COLO829 (cell line): ENCODE measurements at regions not wholly inside any gene's neighbourhood (a gene's known extent, or its start where the extent isn't known, plus 50 kb on each side); places are given as distances from the start of the nearest gene placed in this dataset.
"Not testable (repeated sequence)": the region's sequence is repeated elsewhere in the genome, so short reads cannot be mapped to it uniquely, and the experiment has no call there.

Experiments used
- DNase-seq: peaks from one replicate; pipeline ENCODE4 v3.0.0; 2012; ENCODE audit warnings: low spot score

DNA sequence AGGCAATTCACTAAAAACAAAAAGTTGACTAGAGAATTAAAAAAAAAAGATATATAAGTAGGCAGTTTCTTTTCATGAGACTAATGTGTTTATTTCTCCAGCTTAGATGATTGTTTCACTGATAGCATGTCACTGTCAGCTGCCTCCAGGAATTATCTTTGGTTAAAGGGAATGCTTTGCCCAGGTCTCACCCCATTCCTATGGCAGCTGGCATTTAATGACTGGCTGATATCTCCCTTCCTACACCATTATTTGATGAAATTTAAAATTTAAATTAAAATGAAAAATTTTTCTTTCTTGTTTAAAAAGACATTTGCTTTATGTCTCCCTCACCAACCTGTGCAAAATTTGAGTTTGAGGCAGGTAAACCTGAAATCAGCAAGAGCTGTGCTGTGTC, 214.5 kb upstream of the PRSS1 start:
- DNase-seq, result no peak

DNA sequence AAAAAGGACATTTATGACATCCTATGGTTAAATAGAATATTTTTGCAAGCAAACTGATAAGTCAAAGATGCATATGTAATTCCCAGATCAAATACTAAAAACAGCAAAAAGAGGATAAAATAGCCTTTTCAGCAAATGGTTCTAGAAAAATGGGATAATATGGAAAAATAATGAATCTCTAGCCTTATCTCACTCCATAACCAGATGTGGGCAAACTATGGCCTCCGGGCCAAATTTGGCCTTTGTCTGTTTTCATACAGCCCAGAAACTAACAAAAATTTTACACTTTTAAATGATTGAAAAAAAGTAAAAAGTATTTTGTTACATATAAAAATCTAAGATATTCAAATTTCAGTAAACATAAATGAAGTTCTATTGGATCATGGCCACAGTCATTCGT, 215.4 kb upstream of the PRSS1 start:
- no peak for DNase-seq

DNA sequence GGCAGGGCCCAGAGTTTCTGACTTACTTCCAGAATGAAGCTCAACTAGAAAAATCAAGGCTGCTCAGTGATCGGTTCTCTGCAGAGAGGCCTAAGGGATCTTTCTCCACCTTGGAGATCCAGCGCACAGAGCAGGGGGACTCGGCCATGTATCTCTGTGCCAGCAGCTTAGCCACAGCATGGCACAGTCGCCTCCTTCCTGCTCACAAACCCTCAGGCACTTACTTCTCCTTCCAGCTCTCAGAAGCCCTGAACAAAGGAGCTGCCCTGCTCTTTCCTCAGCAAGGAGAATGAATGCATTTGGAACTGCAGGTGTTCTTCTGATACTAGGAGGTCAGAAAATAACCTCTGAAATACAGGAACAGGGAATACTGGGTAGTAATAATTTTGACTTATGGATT, 219.7 kb upstream of the PRSS1 start:
- DNase-seq, result no peak

DNA sequence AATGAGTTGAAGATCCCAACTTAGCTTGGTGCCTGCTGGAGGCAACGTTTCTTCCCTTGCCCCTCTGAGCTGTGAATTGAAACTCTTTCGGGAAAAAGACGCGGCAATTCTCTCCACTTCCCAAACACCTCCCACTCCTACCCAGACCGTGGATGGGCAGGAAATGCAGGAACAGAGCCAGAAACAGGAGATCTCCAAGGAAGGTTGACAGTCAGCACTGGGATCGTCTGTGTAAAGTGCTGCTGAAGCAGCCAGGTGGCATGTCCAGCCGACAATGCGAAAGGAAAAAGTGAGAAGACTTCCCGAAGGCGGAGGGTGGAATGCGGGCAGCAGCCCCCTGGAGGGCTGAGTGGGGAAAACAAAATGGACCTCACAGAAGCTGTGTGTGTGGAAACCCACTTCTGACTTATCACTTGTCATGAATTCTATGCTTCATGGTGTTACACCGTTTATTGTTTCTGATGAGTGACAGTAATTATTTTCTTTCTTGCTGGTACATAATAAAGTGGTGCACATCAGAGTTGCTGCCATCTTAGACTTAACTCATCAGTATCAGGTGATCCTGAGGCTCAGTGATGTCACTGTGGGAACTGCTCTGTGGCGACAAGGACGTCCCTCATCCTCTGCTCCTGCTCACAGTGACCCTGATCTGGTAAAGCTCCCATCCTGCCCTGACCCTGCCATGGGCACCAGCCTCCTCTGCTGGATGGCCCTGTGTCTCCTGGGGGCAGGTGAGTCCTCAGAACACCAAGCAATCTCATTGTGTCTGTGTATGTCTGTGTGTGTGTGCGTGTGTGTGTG, 220.5 kb upstream of the PRSS1 start:
- DNase-seq, result no peak

DNA sequence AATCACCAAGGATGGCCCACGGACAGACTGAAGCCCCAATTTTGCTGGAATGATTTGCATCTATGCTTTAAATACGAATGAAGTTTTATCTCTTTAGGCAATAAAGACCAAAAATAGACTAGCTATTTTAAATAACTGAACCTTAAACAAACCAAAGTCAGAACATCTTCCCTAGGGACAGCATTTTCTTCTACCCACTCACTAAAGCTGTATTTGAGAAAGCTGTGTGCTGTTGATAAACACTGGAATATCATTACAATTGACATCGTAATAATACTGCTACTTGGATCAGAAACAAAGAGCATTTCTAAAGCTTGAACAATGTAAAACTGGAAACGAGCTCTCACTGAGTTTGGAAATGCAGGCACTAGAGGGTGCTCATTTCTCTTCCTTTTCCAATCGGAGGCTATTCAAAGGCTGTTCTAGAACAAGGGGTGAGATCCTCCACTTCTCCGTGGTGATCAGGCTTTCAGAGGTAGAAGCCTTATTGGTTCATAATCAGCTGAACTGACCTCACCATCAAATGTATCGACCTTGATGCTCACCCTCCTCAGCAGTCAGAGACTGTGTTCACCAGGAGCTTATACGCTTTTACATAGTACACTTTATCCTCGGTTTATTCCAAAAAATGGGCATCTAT, 225.3 kb upstream of the PRSS1 start:
- no peak for DNase-seq

DNA sequence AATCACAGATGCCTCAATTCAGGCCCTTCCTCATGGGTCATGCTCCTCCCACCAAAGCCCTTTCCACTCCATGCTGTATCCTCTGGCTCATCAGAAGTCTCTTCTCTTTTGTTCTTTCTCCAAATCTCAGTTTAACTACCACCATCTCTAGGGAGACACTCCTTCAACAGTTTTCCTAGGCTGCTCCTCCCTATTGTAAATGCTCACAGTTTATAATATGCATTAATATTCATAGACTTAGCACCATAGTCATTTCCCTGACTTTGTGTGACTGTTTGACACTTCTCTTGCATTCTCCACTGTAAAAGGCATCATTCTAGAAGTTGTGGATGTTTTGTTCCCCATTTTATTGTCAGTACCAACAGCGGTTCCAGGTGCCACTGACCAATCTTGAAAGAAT, 226.5 kb upstream of the PRSS1 start:
- DNase-seq, result no peak

DNA sequence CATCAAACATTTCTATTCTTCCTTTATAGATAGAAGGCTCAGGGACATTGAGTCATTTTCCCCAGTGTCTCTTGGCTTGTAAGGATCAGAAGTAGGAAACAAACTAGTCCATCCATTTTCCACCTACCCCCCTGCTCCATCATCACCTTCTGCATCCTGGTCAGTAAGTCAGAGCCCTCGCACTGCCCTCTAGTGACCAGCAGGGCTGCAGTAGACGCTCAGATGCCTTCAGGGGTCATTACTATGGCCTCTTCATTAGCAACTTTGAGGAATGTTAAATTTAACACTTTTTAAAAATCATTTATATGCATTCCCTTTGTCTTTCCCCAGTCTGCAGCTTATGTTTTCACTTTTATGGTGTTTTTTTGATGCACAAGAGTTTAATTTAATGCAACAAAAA, 228.4 kb upstream of the PRSS1 start:
- not testable (repeated sequence) for DNase-seq

DNA sequence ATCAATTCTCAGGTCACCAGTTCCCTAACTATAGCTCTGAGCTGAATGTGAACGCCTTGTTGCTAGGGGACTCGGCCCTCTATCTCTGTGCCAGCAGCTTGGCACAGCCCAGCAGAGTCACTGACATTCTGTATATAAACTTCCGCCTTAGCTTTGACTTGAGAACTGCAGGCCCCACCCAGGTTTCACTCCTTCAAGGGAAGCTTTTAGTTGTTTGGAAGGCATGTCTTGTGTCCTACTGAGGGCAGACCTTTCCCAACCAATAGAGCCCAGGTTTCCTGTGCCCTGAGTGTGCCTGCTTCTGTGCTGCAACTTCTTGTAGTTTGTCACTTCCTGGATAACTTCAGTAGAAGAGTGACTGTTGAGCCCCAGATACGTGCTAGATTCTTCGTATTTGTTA, 228.8 kb upstream of the PRSS1 start:
- not testable (repeated sequence) for DNase-seq

DNA sequence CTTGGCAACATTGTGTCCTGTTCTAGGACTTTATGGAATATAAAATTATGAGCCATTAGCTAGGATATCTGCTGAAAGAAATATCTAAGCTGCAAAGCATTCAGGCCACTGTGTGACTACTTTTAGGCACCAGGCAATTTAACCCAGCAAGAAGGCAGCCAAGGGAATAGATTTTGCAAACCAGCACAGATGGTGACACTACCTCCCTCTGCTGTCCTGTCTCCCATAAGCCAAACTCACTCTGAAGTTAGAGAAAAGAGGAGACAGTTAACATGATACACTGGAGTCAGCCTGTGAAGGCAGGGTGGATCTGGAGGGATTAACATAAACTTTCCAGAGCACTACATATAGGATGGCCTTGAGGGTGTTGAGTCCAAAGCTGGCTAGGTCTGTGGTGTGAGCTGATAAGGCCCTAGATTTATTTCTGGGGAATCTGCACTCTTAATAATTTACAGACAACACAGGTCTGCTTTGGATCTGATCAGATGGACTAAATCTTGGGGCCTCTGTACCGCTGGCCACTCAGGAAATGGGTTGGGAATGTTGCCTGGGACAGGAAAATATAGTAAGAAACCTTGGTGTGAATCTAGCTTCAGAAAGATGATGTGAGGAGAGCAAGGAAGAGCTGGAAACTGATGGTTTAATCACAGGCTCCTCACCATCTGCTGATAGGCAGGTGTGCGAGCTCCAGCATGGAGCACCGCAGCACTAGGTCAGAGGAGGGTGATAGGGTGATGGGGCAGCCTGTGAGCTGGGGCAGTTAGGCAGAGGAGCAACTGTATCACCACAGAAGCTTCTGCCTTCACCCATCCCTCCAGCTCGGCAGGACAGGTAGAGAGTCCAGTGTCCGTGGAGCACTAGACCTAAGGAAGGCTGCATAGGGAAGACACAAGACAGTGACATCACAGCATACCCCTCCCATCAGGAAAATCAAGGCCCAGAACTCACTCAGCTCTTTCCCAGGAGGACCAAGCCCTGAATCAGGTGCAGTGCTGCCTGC, 229.9 kb upstream of the PRSS1 start:
- no peak for DNase-seq

DNA sequence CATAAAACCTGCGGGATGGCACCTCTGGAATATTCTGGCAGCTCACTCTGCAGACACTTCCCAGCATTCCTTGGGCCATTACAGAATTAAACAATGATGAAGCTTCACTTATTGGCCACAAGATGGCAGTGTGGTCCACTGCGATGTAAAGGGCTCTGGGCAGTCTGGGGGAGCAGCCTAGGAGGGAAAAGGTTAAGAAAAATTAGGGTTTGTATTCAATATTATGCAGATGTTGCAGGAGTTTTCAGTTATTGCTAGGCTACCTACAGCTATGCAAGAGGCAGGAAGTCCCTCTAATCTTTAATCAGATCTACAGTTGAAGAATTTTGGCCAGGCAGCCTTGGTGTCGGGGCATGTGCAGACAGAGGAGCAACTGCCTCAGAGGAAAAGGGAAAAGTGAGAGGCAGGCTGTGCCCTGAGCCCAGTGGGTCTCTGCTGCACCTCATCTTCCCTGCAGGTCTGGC, 233.2 kb upstream of the PRSS1 start:
- DNase-seq, result peak; percentile 75

DNA sequence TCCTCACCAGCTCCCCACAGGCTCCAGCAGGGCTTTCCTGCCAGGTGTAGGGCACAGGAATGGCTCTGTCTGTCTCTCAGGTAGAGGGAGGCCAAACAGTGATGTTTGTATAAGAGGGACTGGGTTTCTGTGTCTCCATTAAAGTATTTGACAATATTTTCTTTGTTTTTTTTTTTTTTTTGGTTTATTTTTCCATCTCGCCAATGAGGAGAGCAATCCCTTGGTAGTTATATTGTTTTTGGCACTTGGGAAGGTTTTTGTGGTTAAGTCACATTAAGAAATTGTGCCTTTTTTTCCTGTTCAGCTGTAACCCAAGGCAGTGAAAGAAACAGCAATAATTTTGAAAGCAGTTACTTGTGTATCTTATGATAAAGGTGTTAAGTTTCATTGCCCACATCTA, 234.6 kb upstream of the PRSS1 start:
- not testable (repeated sequence) for DNase-seq

DNA sequence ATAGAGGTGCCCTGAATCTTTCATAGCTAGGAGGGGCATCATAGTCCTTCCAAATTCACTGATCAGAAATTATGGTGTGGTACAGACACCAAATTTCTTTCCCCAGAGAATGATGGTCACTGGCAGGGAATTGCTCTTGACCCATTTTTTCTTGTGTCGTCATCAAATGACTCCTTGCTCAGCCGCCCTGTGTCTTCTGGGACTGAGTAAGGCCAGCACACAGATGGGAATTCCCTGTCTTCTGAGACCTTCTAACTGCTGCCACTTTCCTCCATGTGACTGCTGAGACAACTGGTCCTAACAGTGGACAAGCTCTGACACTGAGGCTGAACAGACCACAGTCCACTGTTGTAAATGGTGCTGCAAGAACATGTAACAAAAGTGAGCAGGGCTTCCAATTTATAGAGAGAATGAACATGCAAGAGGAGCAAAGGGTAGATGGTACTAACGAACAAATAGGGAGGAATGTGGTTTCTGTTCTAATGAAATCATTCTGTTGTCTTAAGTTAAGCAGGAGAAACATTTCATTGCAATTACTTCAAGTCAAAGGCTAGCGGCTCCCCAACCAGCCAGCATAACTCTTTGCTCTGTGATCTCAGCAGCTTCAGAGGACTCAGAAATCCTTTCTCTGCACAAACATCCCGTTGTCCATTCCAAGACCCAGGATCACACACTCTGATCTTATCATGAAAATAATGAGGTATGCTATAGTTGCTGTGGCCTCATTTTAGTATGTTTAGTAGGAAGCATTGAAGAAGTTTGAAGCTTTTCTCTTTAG, 235.9 kb upstream of the PRSS1 start:
- DNase-seq, result no peak

DNA sequence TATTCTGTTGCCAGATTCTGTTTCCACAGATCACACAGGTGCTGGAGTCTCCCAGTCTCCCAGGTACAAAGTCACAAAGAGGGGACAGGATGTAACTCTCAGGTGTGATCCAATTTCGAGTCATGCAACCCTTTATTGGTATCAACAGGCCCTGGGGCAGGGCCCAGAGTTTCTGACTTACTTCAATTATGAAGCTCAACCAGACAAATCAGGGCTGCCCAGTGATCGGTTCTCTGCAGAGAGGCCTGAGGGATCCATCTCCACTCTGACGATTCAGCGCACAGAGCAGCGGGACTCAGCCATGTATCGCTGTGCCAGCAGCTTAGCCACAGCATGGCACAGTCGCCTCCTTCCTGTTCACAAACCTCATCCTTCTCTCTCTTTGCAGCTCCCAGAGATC, 237.5 kb upstream of the PRSS1 start:
- DNase-seq, result no peak

DNA sequence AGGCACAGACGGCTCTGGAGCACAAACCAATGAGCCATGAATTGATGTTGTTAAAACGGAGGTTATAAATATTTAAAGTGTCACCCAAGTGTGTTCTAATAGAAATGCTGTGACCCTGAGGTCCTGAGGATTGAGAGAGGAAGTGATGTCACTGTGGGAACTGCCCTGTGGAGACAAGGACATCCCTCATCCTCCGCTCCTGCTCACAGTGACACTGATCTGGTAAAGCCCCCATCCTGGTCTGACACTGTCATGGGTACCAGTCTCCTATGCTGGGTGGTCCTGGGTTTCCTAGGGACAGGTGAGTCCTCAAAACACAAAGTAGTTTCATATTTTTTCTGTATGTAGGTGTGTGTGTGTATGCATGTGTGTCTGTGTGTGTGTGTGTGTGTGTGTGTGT, 237.9 kb upstream of the PRSS1 start:
- no peak for DNase-seq

DNA sequence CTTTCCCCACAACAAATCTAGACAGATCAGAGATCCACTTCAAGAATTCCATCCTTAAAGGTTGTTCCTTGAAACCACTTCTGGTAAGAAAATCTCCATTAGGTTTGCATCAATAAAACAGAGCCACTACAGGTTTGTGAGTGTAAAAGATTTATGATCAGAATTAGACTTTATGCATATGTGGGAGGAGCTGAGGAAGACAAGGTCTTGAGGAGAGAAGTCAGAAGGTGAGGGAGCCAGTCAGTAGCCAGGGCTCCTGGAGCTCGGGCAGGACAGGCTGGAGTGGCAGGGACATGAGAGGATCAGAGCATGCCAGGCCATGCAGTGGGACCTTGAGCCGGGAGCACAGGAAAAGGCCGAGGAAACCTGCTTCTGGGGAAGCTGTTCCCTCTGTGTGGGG, 240.0 kb upstream of the PRSS1 start:
- not testable (repeated sequence) for DNase-seq

DNA sequence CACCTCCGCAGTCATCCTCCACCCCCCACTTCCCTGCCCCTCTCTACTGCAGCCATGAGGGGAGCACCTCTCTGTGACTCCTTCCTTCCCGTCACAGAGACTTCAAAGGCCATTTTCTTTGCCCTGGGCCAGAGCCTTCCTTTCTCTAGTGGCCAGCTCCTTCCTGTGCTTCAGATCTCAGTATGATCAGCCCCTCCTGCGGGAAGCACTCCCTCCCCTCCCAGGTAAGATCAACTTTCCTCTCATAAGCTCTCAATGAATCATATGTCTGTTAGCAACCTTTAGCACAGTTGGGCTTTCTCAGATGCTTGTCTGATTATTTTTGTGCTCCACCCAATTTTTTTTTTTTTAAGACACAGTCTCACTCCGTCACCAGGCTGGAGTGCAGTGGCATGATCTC, 241.0 kb upstream of the PRSS1 start:
- DNase-seq, result no peak

DNA sequence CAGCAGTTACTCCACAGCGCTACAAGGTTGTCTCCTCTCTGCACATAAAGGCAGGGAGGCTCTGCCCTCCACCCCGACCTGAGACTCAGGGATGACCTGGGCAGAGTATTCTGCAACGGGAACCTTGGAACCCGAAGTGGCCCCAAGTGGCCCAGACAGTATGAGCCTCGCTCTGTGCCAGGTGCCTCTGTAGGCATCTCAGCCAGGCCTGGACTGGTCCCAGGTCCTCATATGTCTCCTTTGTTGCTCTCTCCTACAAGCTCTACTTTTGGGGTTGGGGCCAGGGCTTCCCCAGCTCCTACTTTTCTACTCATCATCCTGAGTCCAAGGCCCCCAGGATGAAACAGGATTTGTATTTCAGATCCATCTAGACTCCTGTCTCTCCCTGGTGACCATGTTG, 241.5 kb upstream of the PRSS1 start:
- DNase-seq, result no peak

DNA sequence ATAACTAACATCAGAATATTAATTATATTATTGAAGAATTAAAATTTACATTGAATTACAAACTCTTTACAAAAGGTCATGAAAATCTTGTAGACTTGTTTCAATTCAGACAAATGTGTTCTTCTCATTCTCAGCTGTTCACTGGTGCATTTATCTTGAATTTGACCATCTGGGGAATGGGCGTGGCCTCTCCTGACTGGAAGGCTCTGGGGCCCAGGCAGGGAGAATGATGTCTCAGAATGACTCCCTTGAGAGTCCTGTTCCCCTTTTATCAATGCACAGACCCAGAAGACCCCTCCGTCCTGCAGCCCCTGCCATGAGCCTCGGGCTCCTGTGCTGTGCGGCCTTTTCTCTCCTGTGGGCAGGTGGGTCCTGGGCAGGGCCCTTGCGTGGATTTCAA, 242.2 kb upstream of the PRSS1 start:
- not testable (repeated sequence) for DNase-seq

DNA sequence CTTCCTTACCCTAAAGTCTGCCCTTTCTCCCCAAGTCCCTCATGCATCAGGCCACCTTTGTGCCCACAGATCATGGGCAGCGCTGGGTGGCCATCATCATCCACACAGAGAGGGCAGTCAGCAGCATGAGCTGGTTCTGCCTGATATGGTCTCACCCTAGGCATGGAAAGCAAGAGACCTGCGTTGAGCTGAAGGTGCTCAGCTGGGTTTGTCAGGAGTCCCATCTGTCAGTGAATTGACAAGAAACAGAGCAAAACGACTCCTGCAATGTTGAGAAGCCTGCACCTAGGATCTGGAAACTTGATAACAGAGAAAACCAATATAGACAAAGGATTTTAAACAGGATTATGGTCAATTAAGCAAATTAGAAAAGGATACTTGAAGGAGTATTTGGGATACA, 242.7 kb upstream of the PRSS1 start:
- DNase-seq, result no peak

DNA sequence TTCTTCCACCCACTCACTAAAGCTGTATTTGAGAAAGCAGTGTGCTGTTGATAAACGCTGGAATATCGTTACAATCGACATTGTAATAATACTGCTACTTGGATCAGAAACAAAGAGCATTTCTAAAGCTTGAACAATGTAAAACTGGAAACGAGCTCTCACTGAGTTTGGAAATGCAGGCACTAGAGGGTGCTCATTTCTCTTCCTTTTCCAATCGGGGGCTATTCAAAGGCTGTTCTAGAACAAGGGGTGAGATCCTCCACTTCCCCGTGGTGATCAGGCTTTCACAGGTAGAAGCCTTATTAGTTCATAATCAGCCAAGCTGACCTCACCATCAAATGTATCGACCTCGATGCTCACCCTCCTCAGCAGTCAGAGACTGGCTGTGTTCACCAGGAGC, 245.3 kb upstream of the PRSS1 start:
- DNase-seq, result not testable (repeated sequence)

DNA sequence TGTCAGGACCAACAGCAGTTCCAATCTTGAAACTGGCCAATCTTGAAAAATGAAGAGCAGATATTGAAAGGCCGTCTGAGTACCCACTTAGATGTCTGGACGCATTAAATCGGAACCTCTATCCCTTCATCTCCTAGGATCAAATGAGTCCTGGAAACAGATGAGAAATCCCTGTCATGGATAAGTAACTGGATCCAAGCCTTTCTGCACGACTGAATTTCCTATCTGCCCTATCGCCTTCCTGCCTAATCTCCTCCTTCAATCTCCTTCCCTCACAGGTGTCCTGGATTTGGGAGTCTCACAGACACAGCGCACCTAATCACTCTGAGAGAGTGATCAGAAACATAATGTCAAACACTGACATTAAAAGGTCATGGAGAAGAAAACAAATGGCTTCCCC, 245.2 kb upstream of the PRSS58 start:
- no peak for DNase-seq

DNA sequence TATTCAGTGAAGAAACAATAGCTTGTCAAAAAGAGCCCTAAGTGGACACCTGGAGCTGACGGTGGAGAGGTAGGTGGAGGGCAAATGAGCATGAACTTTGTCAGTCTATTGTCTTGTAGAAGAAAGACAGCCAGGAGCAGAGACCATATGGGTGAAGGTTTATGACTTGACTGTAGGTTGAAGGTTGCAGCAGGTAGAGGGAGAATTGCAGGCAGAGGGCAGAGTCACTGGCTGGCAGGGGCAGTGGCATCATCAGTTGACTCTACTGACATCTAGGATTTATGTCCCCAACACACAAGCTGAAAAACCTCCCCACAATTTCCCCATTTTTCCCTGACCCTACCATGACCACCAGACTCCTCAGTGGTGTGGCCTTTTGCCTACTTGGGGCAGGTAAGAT, 243.6 kb upstream of the PRSS58 start:
- no peak for DNase-seq
